Fibroblast of lung (primary cell): ENCODE measurements at regions not wholly inside any gene's neighbourhood (a gene's known extent, or its start where the extent isn't known, plus 50 kb on each side); places are given as distances from the start of the nearest gene placed in this dataset.

Experiments used
- DNase-seq, 2 donors: peaks; one replicate each; pipeline versions ENCODE4 v3.0.0 to v3.0.0-alpha.2; 2010; ENCODE audit warnings: low read depth in 2 of 2
- H2AFZ ChIP-seq: 2 replicates; pipeline ENCODE4 v1.5.1; 2012; ENCODE audit warnings: low read length, control low read depth, inconsistent platforms
- H3K27ac ChIP-seq: 2 replicates; pipeline ENCODE4 v1.5.1; 2011; ENCODE audit warnings: low read length, control low read depth; ENCODE audit not compliant: insufficient read depth
- H3K27me3 ChIP-seq: 2 replicates; pipeline ENCODE4 v1.5.1; 2011; ENCODE audit warnings: mild to moderate bottlenecking, low read length; ENCODE audit not compliant: control insufficient read depth, insufficient read depth
- H3K36me3 ChIP-seq: 2 replicates; pipeline ENCODE4 v1.5.1; 2011; ENCODE audit warnings: low read length; ENCODE audit not compliant: control insufficient read depth, insufficient read depth
- H3K4me1 ChIP-seq: 2 replicates; pipeline ENCODE4 v1.5.1; 2011; ENCODE audit warnings: low read length; ENCODE audit not compliant: control insufficient read depth, insufficient read depth; ENCODE audit errors: extremely low read depth
- H3K4me2 ChIP-seq: 2 replicates; pipeline ENCODE4 v1.5.1; 2011; ENCODE audit warnings: low read length, control low read depth; ENCODE audit not compliant: insufficient read depth; ENCODE audit errors: extremely low read depth
- H3K4me3 ChIP-seq, 4 experiments: fragments of 200-600 bp in 1 of 4; sonication (generic) in 1 of 4; replicated peaks in 1 of 4; 2 replicates each; pipeline ENCODE4 v1.5.1; 2011 to 2016; ENCODE audit warnings: low read length in 4 of 4, low read depth in 3 of 4, mild to moderate bottlenecking in 3 of 4, control low read depth in 2 of 4, inconsistent platforms in 1 of 4, mixed read lengths in 1 of 4; ENCODE audit not compliant: insufficient read depth in 1 of 4; ENCODE audit errors: control extremely low read depth in 1 of 4
- H3K79me2 ChIP-seq: 2 replicates; pipeline ENCODE4 v1.5.1; 2012; ENCODE audit warnings: mild to moderate bottlenecking, low read length, inconsistent platforms; ENCODE audit not compliant: control insufficient read depth, insufficient read depth
- H3K9ac ChIP-seq: 2 replicates; pipeline ENCODE4 v1.5.1; 2011; ENCODE audit warnings: mild to moderate bottlenecking, low read length, control low read depth; ENCODE audit not compliant: insufficient read depth
- H3K9me3 ChIP-seq: 2 replicates; pipeline ENCODE4 v1.5.1; 2012; ENCODE audit warnings: low read depth, low read length; ENCODE audit not compliant: control insufficient read depth, insufficient read depth
- H4K20me1 ChIP-seq: 2 replicates; pipeline ENCODE4 v1.5.1; 2011; ENCODE audit warnings: low read length; ENCODE audit not compliant: control insufficient read depth, insufficient read depth; ENCODE audit errors: extremely low read depth
- EZH2 ChIP-seq: IDR thresholded peaks from 2 replicates; pipeline ENCODE4 v1.5.1; 2012; ENCODE audit warnings: low read length, control low read depth, mild to moderate bottlenecking; ENCODE audit errors: missing control alignments
- TF ChIP-seq, protein P1 (sequence below), 2 donors: IDR thresholded peaks in 1 of 2; conservative IDR thresholded peaks in 1 of 2; 1 replicate in 1 of 2; 2 replicates in 1 of 2; pipeline ENCODE4 v1.5.1; 2011 to 2012; ENCODE audit warnings: low read length in 2 of 2, control low read depth in 1 of 2, inconsistent platforms in 1 of 2, low read depth in 1 of 2, mild to moderate bottlenecking in 1 of 2

DNA sequence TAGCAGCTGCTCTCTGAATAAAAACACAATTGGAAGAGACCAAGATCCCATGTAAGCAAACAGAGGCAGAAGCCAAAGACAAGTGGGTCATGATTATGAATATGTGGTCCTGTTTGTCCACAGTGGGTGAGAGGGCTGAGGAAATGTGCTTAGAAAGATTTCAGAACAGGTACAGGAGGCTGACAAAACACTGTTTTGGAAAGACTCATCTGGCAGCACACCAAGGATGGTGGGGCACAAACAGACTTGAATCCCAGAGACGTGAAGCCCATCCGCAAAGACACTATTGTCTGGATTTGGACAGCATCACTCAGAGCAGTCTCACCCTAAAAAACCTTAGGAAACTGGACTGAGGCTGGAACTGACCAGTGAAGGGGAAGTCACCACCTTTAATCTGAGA lies 85.0 kb downstream of the ADRB2 start:
- Histone ChIP-seq H3K36me3 (no peaks in the 10 kb centered on the region), H3K9ac (no peak overlapping the region), H3K79me2 (no peaks in the 10 kb centered on the region), H4K20me1 (no peaks in the 10 kb centered on the region), H2AFZ (no peak overlapping the region), H3K4me1 (peaks cover 37% of the 10 kb centered on the region), H3K9me3 (no peaks in the 10 kb centered on the region), H3K27ac (peak overlapping the region; percentile 87), H3K27me3 (no peaks in the 10 kb centered on the region), H3K4me3 (no peak overlapping the region), H3K4me2 (no peak overlapping the region)
- TF ChIP-seq EZH2 = no peak
- TF ChIP-seq, protein P1, sequence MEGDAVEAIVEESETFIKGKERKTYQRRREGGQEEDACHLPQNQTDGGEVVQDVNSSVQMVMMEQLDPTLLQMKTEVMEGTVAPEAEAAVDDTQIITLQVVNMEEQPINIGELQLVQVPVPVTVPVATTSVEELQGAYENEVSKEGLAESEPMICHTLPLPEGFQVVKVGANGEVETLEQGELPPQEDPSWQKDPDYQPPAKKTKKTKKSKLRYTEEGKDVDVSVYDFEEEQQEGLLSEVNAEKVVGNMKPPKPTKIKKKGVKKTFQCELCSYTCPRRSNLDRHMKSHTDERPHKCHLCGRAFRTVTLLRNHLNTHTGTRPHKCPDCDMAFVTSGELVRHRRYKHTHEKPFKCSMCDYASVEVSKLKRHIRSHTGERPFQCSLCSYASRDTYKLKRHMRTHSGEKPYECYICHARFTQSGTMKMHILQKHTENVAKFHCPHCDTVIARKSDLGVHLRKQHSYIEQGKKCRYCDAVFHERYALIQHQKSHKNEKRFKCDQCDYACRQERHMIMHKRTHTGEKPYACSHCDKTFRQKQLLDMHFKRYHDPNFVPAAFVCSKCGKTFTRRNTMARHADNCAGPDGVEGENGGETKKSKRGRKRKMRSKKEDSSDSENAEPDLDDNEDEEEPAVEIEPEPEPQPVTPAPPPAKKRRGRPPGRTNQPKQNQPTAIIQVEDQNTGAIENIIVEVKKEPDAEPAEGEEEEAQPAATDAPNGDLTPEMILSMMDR (conservative IDR thresholded peaks at IDR 0.05 in 1 of 2, IDR thresholded peaks at IDR 0.05 in 1 of 2; ENCODE audit: low read depth in 1 of 2, low read length in 2 of 2) = no peak
- no peak for DNase-seq

DNA sequence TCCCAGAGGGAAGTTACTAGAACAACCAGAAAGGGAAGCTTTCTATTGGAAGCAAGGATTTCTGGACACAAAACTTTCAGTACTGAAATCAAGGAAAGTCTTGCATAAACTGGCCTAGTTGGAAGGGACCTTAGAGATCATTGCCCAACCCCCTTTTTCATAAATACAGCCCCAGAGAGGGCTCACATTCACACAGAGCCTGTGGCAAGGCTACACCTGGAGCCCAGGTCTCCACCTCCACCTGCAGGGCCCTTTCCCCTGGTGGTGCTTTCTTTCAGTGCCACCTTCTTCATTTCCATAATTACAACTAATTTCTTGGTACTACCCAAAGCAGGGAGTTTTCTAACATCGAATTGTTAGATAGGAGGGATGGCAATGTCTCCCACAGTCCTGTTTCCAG lies 85.7 kb downstream of the ADRB2 start:
- no peaks in the 10 kb centered on the region for H3K27me3 ChIP-seq
- H3K4me2 ChIP-seq = no peak overlapping the region
- no peak overlapping the region for H3K4me3 ChIP-seq
- TF ChIP-seq, protein P1 (conservative IDR thresholded peaks at IDR 0.05 in 1 of 2, IDR thresholded peaks at IDR 0.05 in 1 of 2; ENCODE audit: low read depth in 1 of 2, low read length in 2 of 2) = no peak
- TF ChIP-seq EZH2 = no peak
- H3K9me3 ChIP-seq = no peaks in the 10 kb centered on the region
- H4K20me1 ChIP-seq = no peaks in the 10 kb centered on the region
- peak overlapping the region; percentile 87 for H3K27ac ChIP-seq
- H3K9ac ChIP-seq = no peak overlapping the region
- no peak overlapping the region for H2AFZ ChIP-seq
- no peaks in the 10 kb centered on the region for H3K79me2 ChIP-seq
- no peak for DNase-seq
- no peaks in the 10 kb centered on the region for H3K36me3 ChIP-seq
- peaks cover 37% of the 10 kb centered on the region for H3K4me1 ChIP-seq

DNA sequence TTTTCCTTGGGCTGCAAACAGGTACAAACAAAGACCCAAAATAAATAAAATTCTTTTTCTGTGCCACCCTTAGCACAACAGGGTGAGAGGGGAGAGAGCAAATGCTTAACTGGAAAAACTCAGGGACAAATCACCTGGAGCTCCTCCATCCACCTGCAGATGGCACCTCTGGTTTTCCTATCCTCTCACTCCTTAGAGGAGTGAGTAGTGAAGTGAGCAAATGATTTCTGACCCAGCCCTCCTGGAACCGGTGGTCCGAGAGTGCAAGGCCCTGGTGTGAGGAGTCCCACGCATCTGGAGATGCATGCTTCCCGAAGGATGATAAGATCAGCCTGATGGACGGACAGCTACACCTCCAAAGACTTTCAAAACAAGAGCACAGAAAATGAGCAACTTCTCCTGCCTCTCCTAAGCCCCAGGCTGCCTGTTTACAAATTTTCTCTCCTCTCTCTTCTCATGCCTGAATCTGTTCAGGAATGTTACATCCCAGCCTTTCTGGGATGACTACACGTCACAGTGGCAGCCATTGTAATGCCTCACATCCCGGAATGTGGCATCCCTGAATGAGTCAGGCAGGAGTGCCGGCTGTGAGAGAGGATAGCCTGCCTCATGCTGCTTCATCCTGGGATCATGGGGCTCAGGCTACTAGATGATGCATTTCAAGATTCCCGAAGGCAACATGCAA lies 86.4 kb downstream of the ADRB2 start:
- Histone ChIP-seq H3K4me3 (no peak overlapping the region), H3K79me2 (no peaks in the 10 kb centered on the region), H2AFZ (no peak overlapping the region), H3K36me3 (no peaks in the 10 kb centered on the region), H3K9ac (no peak overlapping the region), H3K27ac (peak overlapping the region; percentile 87), H4K20me1 (no peaks in the 10 kb centered on the region), H3K9me3 (no peaks in the 10 kb centered on the region), H3K4me2 (no peak overlapping the region), H3K27me3 (no peaks in the 10 kb centered on the region), H3K4me1 (peaks cover 37% of the 10 kb centered on the region)
- TF ChIP-seq, protein P1 (conservative IDR thresholded peaks at IDR 0.05 in 1 of 2, IDR thresholded peaks at IDR 0.05 in 1 of 2; ENCODE audit: low read depth in 1 of 2, low read length in 2 of 2) = peak in 1 of 2 donors; percentile 17
- no peak for TF ChIP-seq EZH2
- peak; percentile 85 to 99 for DNase-seq
